Tibial nerve (tissue), 4 donors: ENCODE measurements at regions not wholly inside any gene's neighbourhood (a gene's known extent, or its start where the extent isn't known, plus 50 kb on each side); places are given as distances from the start of the nearest gene placed in this dataset.

Experiments
- EP300 ChIP-seq, 2 donors: sonication (generic); formaldehyde crosslinking; IDR thresholded peaks; one replicate each; pipeline ENCODE4 v1.6.1; 2017; ENCODE audit warnings: antibody characterized with exemption in 2 of 2, mild to moderate bottlenecking in 1 of 2
- TF ChIP-seq, protein P1 (sequence below), 5 experiments: fragments of 200-600 bp in 3 of 5; fragments of 450-650 bp in 2 of 5; sonication (generic) in 3 of 5; IDR thresholded peaks; one replicate each; pipeline ENCODE4 v1.5.1; 2016 to 2019; ENCODE audit warnings: antibody characterized with exemption in 5 of 5, mild to moderate bottlenecking in 3 of 5, moderate library complexity in 2 of 5

GRCh38 chr6:91476000-91476399, 889.1 kb upstream of the MAP3K7 start:
- TF ChIP-seq, protein P1, sequence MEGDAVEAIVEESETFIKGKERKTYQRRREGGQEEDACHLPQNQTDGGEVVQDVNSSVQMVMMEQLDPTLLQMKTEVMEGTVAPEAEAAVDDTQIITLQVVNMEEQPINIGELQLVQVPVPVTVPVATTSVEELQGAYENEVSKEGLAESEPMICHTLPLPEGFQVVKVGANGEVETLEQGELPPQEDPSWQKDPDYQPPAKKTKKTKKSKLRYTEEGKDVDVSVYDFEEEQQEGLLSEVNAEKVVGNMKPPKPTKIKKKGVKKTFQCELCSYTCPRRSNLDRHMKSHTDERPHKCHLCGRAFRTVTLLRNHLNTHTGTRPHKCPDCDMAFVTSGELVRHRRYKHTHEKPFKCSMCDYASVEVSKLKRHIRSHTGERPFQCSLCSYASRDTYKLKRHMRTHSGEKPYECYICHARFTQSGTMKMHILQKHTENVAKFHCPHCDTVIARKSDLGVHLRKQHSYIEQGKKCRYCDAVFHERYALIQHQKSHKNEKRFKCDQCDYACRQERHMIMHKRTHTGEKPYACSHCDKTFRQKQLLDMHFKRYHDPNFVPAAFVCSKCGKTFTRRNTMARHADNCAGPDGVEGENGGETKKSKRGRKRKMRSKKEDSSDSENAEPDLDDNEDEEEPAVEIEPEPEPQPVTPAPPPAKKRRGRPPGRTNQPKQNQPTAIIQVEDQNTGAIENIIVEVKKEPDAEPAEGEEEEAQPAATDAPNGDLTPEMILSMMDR (IDR thresholded peaks at IDR 0.05), result no peak
- no peak for TF ChIP-seq EP300 (IDR thresholded peaks at IDR 0.05)
